Adrenal gland (tissue), 9 donors: ENCODE measurements at regions not wholly inside any gene's neighbourhood (a gene's known extent, or its start where the extent isn't known, plus 50 kb on each side); places are given as distances from the start of the nearest gene placed in this dataset.

Source experiments
- DNase-seq, 7 donors: peaks; one replicate each; pipeline ENCODE4 v3.0.0-alpha.2; 2019 to 2020
- H3K27ac ChIP-seq, 5 donors: fragments of 200-600 bp; sonication (generic) in 4 of 5; 1 replicate in 3 of 5; 2 replicates in 2 of 5; pipeline versions ENCODE4 v1.5.1 to v1.8.0; 2016 to 2020; ENCODE audit warnings: mild to moderate bottlenecking in 1 of 5
- H3K27me3 ChIP-seq: fragments of 200-600 bp; 2 replicates; pipeline ENCODE4 v1.8.0; 2021
- H3K36me3 ChIP-seq, 2 donors: fragments of 200-600 bp; replicated peaks in 1 of 2; 1 replicate in 1 of 2; 2 replicates in 1 of 2; pipeline versions ENCODE4 v1.5.1 to v1.8.0; 2018 to 2022
- H3K4me1 ChIP-seq, 2 donors: fragments of 200-600 bp; replicated peaks in 1 of 2; 1 replicate in 1 of 2; 2 replicates in 1 of 2; pipeline versions ENCODE4 v1.5.1 to v1.8.0; 2018 to 2021
- H3K4me3 ChIP-seq, 4 donors: fragments of 200-600 bp; sonication (generic) in 3 of 4; one replicate each; pipeline ENCODE4 v1.5.1; 2016 to 2018
- H3K9me3 ChIP-seq, 3 donors: fragments of 200-600 bp; sonication (generic) in 1 of 3; replicated peaks in 1 of 3; 1 replicate in 2 of 3; 2 replicates in 1 of 3; pipeline versions ENCODE4 v1.5.1 to v1.8.0; 2016 to 2021
- CTCF ChIP-seq, 6 experiments: fragments of 450-650 bp in 4 of 6; fragments of 200-600 bp in 2 of 6; sonication (generic) in 1 of 6; IDR thresholded peaks; 1 replicate in 5 of 6; 2 replicates in 1 of 6; pipeline versions ENCODE4 v1.5.1 to v1.8.0; 2016 to 2021; ENCODE audit warnings: antibody characterized with exemption in 6 of 6, mild to moderate bottlenecking in 2 of 6, moderate library complexity in 1 of 6
- POLR2A ChIP-seq, 2 donors: fragments of 450-650 bp; IDR thresholded peaks; one replicate each; pipeline ENCODE4 v1.6.1; 2017; ENCODE audit warnings: antibody characterized with exemption in 2 of 2, mild to moderate bottlenecking in 2 of 2, moderate library complexity in 1 of 2
- WGBS, 4 donors: extraction: QIAGEN DNeasy Blood & Tissue Kit in 2 of 4; methylation state at CpG; one replicate each; pipeline versions ENCODE4 v1.1.5 to v1.1.7; 2013 to 2017; 5-methylcytosine and 5-hydroxymethylcytosine counted together
- intact Hi-C, 2 donors: fragments of 100-400 bp; cut with DNase I; formaldehyde crosslinking; loops; one replicate each; pipeline versions ENCODE4 v1.14.1 to v1.15.0; 2022 to 2023
- donor health status: healthy with polysubstance abuse.
- donor health status: Bipolar disorder and iron deficiency.
- donor health status: DM: yes; HTN: yes; CAD: no.
- donor health status: DM: no; HTN: no; CAD: no.
- donor health status: DM: no; HTN: no; CAD: no.

- Histone ChIP-seq H3K9me3 (no peaks in the 10 kb centered on the region), H3K4me1 (no peaks in the 10 kb centered on the region), H3K4me3 (no peak overlapping the region), H3K36me3 (no peaks in the 10 kb centered on the region), H3K27me3 (no peaks in the 10 kb centered on the region), H3K27ac (no peak overlapping the region)
- no peak for DNase-seq
- intact Hi-C loops = no loop called here
- no peak for TF ChIP-seq POLR2A (IDR thresholded peaks at IDR 0.05)
- TF ChIP-seq CTCF (IDR thresholded peaks at IDR 0.05) = no peak
- 76 to 93% (median 86%) methylated on average over 3 of the region's 3 CpGs for WGBS, 4 donors
Measured at GRCh38 chr10:57535306-57535705, 732.4 kb downstream of the IPMK start.

- intact Hi-C loops = no loop called here
- Histone ChIP-seq H3K4me1 (no peaks in the 10 kb centered on the region), H3K27me3 (no peaks in the 10 kb centered on the region), H3K9me3 (no peaks in the 10 kb centered on the region), H3K27ac (no peak overlapping the region), H3K36me3 (no peaks in the 10 kb centered on the region), H3K4me3 (no peak overlapping the region)
- 78 to 89% (median 80%) methylated on average over 9 of the region's 9 CpGs for WGBS, 4 donors
- DNase-seq = no peak
- TF ChIP-seq POLR2A (IDR thresholded peaks at IDR 0.05) = no peak
Measured at GRCh38 chr10:57513637-57514036, 754.1 kb downstream of the IPMK start.

GRCh38 chr10:57507788-57508187 is 759.9 kb downstream of the IPMK start:
- no peaks in the 10 kb centered on the region for H3K4me1 ChIP-seq
- no peak for DNase-seq
- intact Hi-C loops = no loop called here
- no peak overlapping the region for H3K4me3 ChIP-seq
- no peaks in the 10 kb centered on the region for H3K36me3 ChIP-seq
- TF ChIP-seq POLR2A (IDR thresholded peaks at IDR 0.05) (no peak), CTCF (IDR thresholded peaks at IDR 0.05) (no peak)
- WGBS, 4 donors = 41 to 90% (median 73%) methylated on average over 2 to 5 of the region's 5 CpGs
- no peaks in the 10 kb centered on the region for H3K9me3 ChIP-seq
- H3K27me3 ChIP-seq = no peaks in the 10 kb centered on the region
- H3K27ac ChIP-seq = no peak overlapping the region

- no peaks in the 10 kb centered on the region for H3K9me3 ChIP-seq
- no peaks in the 10 kb centered on the region for H3K27me3 ChIP-seq
- H3K4me1 ChIP-seq = no peaks in the 10 kb centered on the region
- H3K27ac ChIP-seq = no peak overlapping the region
- no peak for DNase-seq
- no peaks in the 10 kb centered on the region for H3K36me3 ChIP-seq
- intact Hi-C loops = no loop called here
- TF ChIP-seq POLR2A (IDR thresholded peaks at IDR 0.05) = no peak
- no peak for TF ChIP-seq CTCF (IDR thresholded peaks at IDR 0.05)
- H3K4me3 ChIP-seq = no peak overlapping the region
- WGBS, 4 donors = 65 to 88% (median 80%) methylated on average over 7 to 10 of the region's 10 CpGs
Measured at GRCh38 chr10:57506414-57507094, 761.1 kb downstream of the IPMK start.

GRCh38 chr10:57494486-57494885 is 773.2 kb downstream of the IPMK start:
- intact Hi-C loops = no loop called here
- WGBS, 4 donors = 70 to 80% (median 70%) methylated on average over 2 of the region's 2 CpGs

More at GRCh38 chr10:57494486-57494885, 773.2 kb downstream of the IPMK start:
- Histone ChIP-seq H3K27ac (no peak overlapping the region), H3K36me3 (no peaks in the 10 kb centered on the region), H3K27me3 (no peaks in the 10 kb centered on the region), H3K4me3 (no peak overlapping the region), H3K9me3 (no peaks in the 10 kb centered on the region), H3K4me1 (no peaks in the 10 kb centered on the region)
- TF ChIP-seq POLR2A (IDR thresholded peaks at IDR 0.05) (no peak), CTCF (IDR thresholded peaks at IDR 0.05) (no peak)
- DNase-seq = no peak
